RWPE2 (cell line): ENCODE measurements at regions not wholly inside any gene's neighbourhood (a gene's known extent, or its start where the extent isn't known, plus 50 kb on each side); places are given as distances from the start of the nearest gene placed in this dataset.

ENCODE experiments used
- ATAC-seq: fragments of 200-7000 bp; cut with Tn5 transposase; 3 replicates; pipeline ENCODE4 v1.9.1; 2021; ENCODE audit warnings: low read depth
- DNase-seq: peaks from one replicate; pipeline ENCODE4 v3.0.0-alpha.2; 2020; ENCODE audit warnings: low spot score
- H3K27ac ChIP-seq: fragments of 450-650 bp; 2 replicates; pipeline ENCODE4 v1.5.1; 2017; ENCODE audit warnings: mild to moderate bottlenecking; ENCODE audit not compliant: poor library complexity, severe bottlenecking
- H3K27me3 ChIP-seq: fragments of 250-450 bp; sonication (Bioruptor Pico); 2 replicates; pipeline ENCODE4 v1.5.1; 2021; ENCODE audit warnings: mild to moderate bottlenecking, moderate library complexity; ENCODE audit not compliant: insufficient read depth, poor library complexity, severe bottlenecking
- H3K36me3 ChIP-seq: fragments of 250-450 bp; sonication (Bioruptor Pico); 2 replicates; pipeline ENCODE4 v1.5.1; 2020; ENCODE audit warnings: low read depth, mild to moderate bottlenecking, moderate library complexity
- H3K4me1 ChIP-seq: fragments of 250-450 bp; sonication (Bioruptor Pico); 2 replicates; pipeline ENCODE4 v1.5.1; 2021; ENCODE audit warnings: mild to moderate bottlenecking, moderate library complexity; ENCODE audit not compliant: insufficient read depth, poor library complexity, severe bottlenecking
- H3K4me3 ChIP-seq: fragments of 250-450 bp; sonication (Bioruptor Pico); 2 replicates; pipeline ENCODE4 v1.5.1; 2021; ENCODE audit warnings: mild to moderate bottlenecking, moderate library complexity; ENCODE audit not compliant: severe bottlenecking
- H3K9me3 ChIP-seq: fragments of 250-450 bp; sonication (Bioruptor Pico); 2 replicates; pipeline ENCODE4 v1.5.1; 2021; ENCODE audit warnings: mild to moderate bottlenecking, moderate library complexity; ENCODE audit not compliant: severe bottlenecking
- TF ChIP-seq, protein P1 (sequence below): fragments of 450-650 bp; IDR thresholded peaks from one replicate; pipeline ENCODE4 v1.5.1; 2017; ENCODE audit warnings: mild to moderate bottlenecking, moderate library complexity; ENCODE audit not compliant: poor library complexity, severe bottlenecking

DNA sequence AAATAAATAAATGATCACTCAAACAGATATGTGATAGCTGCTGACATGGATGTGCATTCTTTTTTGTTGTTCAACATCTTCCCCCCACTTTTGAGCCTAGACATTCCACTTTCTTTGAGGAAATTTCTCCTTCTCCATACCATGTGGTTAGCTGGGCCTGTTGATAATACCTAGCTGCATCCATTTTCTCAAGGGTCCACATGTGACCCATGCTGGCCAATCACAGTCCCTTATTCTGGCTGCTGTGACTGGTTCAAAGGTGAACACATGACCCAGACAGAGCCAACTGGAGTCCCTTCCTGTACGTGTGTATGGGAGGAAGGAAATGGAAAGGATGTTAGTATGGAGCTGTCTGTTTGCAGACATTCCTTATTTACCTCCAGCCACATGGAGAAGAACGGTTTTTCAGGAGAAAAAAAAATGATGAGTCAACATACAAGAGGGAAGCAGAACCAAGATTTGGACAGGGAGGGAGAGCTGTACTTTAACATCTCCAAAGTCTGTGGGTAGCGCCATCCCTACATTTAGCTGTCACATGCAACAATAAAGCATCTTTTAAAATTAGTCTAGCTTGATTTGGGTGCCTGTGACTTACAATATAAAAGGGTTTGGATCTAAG lies 391.7 kb upstream of the TBX3 start:
- Histone ChIP-seq H3K27ac (no peak overlapping the region), H3K36me3 (no peaks in the 10 kb centered on the region), H3K4me3 (no peak overlapping the region), H3K27me3 (no peaks in the 10 kb centered on the region), H3K9me3 (no peaks in the 10 kb centered on the region), H3K4me1 (no peaks in the 10 kb centered on the region)
- no peak for ATAC-seq
- DNase-seq = no peak
- TF ChIP-seq, protein P1, sequence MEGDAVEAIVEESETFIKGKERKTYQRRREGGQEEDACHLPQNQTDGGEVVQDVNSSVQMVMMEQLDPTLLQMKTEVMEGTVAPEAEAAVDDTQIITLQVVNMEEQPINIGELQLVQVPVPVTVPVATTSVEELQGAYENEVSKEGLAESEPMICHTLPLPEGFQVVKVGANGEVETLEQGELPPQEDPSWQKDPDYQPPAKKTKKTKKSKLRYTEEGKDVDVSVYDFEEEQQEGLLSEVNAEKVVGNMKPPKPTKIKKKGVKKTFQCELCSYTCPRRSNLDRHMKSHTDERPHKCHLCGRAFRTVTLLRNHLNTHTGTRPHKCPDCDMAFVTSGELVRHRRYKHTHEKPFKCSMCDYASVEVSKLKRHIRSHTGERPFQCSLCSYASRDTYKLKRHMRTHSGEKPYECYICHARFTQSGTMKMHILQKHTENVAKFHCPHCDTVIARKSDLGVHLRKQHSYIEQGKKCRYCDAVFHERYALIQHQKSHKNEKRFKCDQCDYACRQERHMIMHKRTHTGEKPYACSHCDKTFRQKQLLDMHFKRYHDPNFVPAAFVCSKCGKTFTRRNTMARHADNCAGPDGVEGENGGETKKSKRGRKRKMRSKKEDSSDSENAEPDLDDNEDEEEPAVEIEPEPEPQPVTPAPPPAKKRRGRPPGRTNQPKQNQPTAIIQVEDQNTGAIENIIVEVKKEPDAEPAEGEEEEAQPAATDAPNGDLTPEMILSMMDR = no peak

DNA sequence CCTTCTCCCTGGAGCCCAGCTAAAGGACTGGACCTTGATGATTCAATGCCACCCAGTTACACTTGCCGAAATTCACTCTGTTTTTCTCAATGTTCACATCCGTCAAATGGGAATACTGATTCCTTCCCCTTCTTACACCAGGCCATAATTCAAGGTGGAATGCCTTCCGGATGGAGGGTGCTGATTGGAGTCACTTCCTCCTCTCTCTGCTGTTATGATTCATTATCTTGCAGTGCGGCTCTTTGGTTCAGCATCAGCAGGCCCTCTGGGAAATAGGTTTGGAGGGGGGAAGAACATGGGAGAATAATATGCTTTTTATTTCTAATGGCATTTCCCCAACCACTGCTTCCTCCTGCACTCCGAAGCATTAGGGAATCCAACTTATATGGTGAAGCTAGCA lies 390.6 kb upstream of the TBX3 start:
- TF ChIP-seq, protein P1 = no peak
- no peaks in the 10 kb centered on the region for H3K27me3 ChIP-seq
- H3K27ac ChIP-seq = no peak overlapping the region
- no peak for DNase-seq
- no peaks in the 10 kb centered on the region for H3K9me3 ChIP-seq
- H3K4me3 ChIP-seq = no peak overlapping the region
- no peaks in the 10 kb centered on the region for H3K36me3 ChIP-seq
- no peak for ATAC-seq
- H3K4me1 ChIP-seq = no peaks in the 10 kb centered on the region

DNA sequence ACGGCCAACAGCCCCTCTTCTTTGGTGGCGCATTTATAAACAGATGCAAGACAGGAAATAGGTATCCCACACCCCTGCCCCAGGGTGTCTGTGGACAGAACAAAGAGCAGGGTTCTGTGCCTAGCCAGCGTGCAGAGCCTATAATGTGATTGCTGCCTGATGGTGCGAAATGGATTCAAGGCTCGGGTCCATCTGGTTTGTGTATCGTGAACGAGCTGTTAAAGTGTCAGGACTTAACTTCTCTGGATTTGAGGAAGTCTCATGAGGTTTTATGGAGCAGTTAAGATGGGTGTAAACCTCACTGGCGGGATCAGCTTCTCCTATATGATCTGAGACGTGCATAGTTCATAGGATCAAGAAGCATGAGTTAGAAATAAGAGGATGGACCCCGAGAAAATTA lies 388.7 kb upstream of the TBX3 start:
- H3K9me3 ChIP-seq = no peaks in the 10 kb centered on the region
- no peak for DNase-seq
- H3K4me1 ChIP-seq = no peaks in the 10 kb centered on the region
- no peaks in the 10 kb centered on the region for H3K27me3 ChIP-seq
- TF ChIP-seq, protein P1 = no peak
- no peak overlapping the region for H3K4me3 ChIP-seq
- H3K27ac ChIP-seq = no peak overlapping the region
- no peak for ATAC-seq
- no peaks in the 10 kb centered on the region for H3K36me3 ChIP-seq

DNA sequence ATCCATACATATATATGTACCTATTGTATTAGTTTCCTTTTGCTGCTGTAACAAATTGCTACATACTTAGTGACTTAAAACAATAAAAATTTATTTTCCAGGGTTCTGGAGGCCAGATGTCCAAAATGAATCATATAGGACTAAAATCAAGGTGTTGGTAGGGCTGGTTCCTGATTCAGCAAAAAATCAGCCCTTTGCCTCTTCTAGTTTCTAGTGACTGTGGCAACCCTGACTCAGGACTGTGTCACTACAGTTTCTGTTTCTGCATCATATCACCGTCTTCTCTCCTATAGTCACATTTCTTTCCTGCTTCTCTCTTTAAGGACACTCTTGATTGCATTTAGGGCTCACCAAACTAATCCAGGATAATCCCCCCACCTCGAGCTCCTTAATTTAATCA lies 386.3 kb upstream of the TBX3 start:
- ATAC-seq = peak; percentile 46; the same call in 2 of the 3 replicates
- H3K27ac ChIP-seq = no peak overlapping the region
- TF ChIP-seq, protein P1 = no peak
- no peaks in the 10 kb centered on the region for H3K36me3 ChIP-seq
- no peaks in the 10 kb centered on the region for H3K4me1 ChIP-seq
- no peaks in the 10 kb centered on the region for H3K27me3 ChIP-seq
- no peak overlapping the region for H3K4me3 ChIP-seq
- DNase-seq = no peak
- no peaks in the 10 kb centered on the region for H3K9me3 ChIP-seq

DNA sequence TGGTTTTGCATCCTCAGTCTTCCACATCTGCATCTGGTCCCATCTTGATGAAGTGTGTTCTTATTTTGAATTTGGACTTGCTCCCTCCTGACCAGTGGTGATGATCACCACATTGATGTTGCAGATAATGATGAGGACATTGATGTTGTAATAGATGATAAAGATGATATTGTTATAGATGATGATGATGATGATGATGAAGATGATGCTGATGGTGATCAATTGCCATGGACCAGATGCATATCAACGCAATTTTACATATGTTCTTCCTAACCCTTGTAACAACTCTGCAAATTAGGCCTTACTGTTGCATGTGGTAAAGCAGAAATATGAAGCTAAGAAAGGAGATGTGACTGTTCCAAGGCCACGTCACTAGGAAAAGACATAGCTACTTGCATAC lies 380.3 kb upstream of the TBX3 start:
- Histone ChIP-seq H3K27ac (no peak overlapping the region), H3K27me3 (no peaks in the 10 kb centered on the region), H3K36me3 (no peaks in the 10 kb centered on the region), H3K4me1 (no peaks in the 10 kb centered on the region), H3K9me3 (no peaks in the 10 kb centered on the region), H3K4me3 (no peak overlapping the region)
- ATAC-seq (no peak), DNase-seq (no peak)
- TF ChIP-seq, protein P1 = no peak
